Neural progenitor cell (in vitro differentiated cells): ENCODE measurements at regions not wholly inside any gene's neighbourhood (a gene's known extent, or its start where the extent isn't known, plus 50 kb on each side); places are given as distances from the start of the nearest gene placed in this dataset.

Experiments used
- CTCF ChIP-seq: fragments of 200-600 bp; sonication (generic); IDR thresholded peaks from 2 replicates; pipeline ENCODE4 v1.5.1; 2017; ENCODE audit warnings: antibody characterized with exemption, mild to moderate bottlenecking
- EZH2 ChIP-seq: fragments of 200-600 bp; sonication (generic); IDR thresholded peaks from 2 replicates; pipeline ENCODE4 v1.6.1; 2017; ENCODE audit warnings: antibody characterized with exemption, mild to moderate bottlenecking, moderate library complexity

GRCh38 chr12:113561068-113561780, 89.6 kb upstream of the LHX5 start:
- TF ChIP-seq CTCF (no peak), EZH2 (no peak)
